ENCODE measurements at regions not wholly inside any gene's neighbourhood (a gene's known extent, or its start where the extent isn't known, plus 50 kb on each side); places are given as distances from the start of the nearest gene placed in this dataset.

GRCh38 chr17:53538129-53538617, 284.6 kb upstream of the KIF2B start:
- no peaks in the 10 kb centered on the region for H4K20me1 ChIP-seq (ENCODE audit: insufficient read depth)
- no peak overlapping the region for H2AFZ ChIP-seq (ENCODE audit: low read depth, low read length, poor library complexity, severe bottlenecking)
- no peak overlapping the region for H3K4me2 ChIP-seq (ENCODE audit: low read length)
- H3K9me2 ChIP-seq (ENCODE audit: insufficient read depth): no peaks in the 10 kb centered on the region
- ChIA-PET CTCF (no interaction called here), RAD21 (ENCODE audit: low non-redundant PET in 1 of 2, low total read pairs in 2 of 2, uncharacterized antibody in 2 of 2, unreplicated experiment in 2 of 2) (no interaction called here), POLR2A (no interaction called here)
- intact Hi-C loops (cut with micrococcal nuclease): no loop called here
- no peak overlapping the region for H3K9ac ChIP-seq (ENCODE audit: low read length)
- H3K4me3 ChIP-seq (replicated peaks in 1 of 2; ENCODE audit: low read depth in 1 of 2, low read length in 2 of 2): no peak overlapping the region
- no peak for ATAC-seq
- BruUV-seq (replicated peaks): no TSS peak
- no peaks in the 10 kb centered on the region for H3K36me3 ChIP-seq (ENCODE audit: control insufficient read depth in 1 of 2, insufficient read depth in 2 of 2, low read length in 2 of 2)
- no peaks in the 10 kb centered on the region for H3K79me2 ChIP-seq (ENCODE audit: insufficient read depth, low read length)
- no peak for TF ChIP-seq SRF (IDR thresholded peaks at IDR 0.05; ENCODE audit: low read depth)
- no peak for TF ChIP-seq ELF1 (IDR thresholded peaks at IDR 0.05; ENCODE audit: borderline replicate concordance, low read depth)
- TF ChIP-seq SP1 (IDR thresholded peaks at IDR 0.05; ENCODE audit: low read depth): no peak
- TF ChIP-seq TCF7L2 (IDR thresholded peaks at IDR 0.05; ENCODE audit: borderline replicate concordance, extremely low read depth, insufficient read depth, insufficient read length): no peak
- TF ChIP-seq ZNF274 (IDR thresholded peaks at IDR 0.05; ENCODE audit: low read depth, low read length): no peak
- TF ChIP-seq REST (IDR thresholded peaks at IDR 0.05; ENCODE audit: low read depth): no peak
- no peak for TF ChIP-seq RAD21 (IDR thresholded peaks at IDR 0.05; ENCODE audit: low read depth)
- TF ChIP-seq CTCF (IDR thresholded peaks at IDR 0.05 in 2 of 3, conservative IDR thresholded peaks at IDR 0.05 in 1 of 3; ENCODE audit: borderline replicate concordance in 1 of 3, insufficient read depth in 1 of 3, low read depth in 2 of 3, low read length in 2 of 3): no peak
- no peak for TF ChIP-seq ATF3 (IDR thresholded peaks at IDR 0.05)
- TF ChIP-seq SIN3A (IDR thresholded peaks at IDR 0.05; ENCODE audit: low read depth): no peak
- TF ChIP-seq EGR1 (IDR thresholded peaks at IDR 0.05; ENCODE audit: low read depth): no peak
- TF ChIP-seq EZH2 (IDR thresholded peaks at IDR 0.05): no peak
- TF ChIP-seq FOSL1 (IDR thresholded peaks at IDR 0.05; ENCODE audit: low read depth): no peak
- no peak for TF ChIP-seq POLR2A (IDR thresholded peaks at IDR 0.05; ENCODE audit: borderline replicate concordance, extremely low read depth, insufficient read depth, insufficient read length)
- TF ChIP-seq ZBTB33 (IDR thresholded peaks at IDR 0.05; ENCODE audit: extremely low read depth, insufficient replicate concordance, low read length): no peak
- no peaks in the 10 kb centered on the region for H3K27me3 ChIP-seq (ENCODE audit: insufficient read depth, low read length)
- no peaks in the 10 kb centered on the region for H3K4me1 ChIP-seq (ENCODE audit: control insufficient read depth in 1 of 2, insufficient read depth in 2 of 2, low read length in 2 of 2)
- peaks cover 24 to 31% of the 10 kb centered on the region in 2 experiments for H3K9me3 ChIP-seq (ENCODE audit: control insufficient read depth in 1 of 2, insufficient read depth in 1 of 2, low read depth in 1 of 2, low read length in 2 of 2)
- no peak overlapping the region for H3K27ac ChIP-seq (ENCODE audit: low read depth, low read length)
- no peak for DNase-seq (ENCODE audit: low read depth, low spot score)

Data from HCT116 (cell line).